Activated CD8-positive, alpha-beta memory T cell treated with anti-CD3 and anti-CD28 coated beads for 36 hours (primary cell): ENCODE measurements at regions not wholly inside any gene's neighbourhood (a gene's known extent, or its start where the extent isn't known, plus 50 kb on each side); places are given as distances from the start of the nearest gene placed in this dataset.
"Not testable (repeated sequence)": the region's sequence is repeated elsewhere in the genome, so short reads cannot be mapped to it uniquely, and the experiment has no call there.

Source experiments
- CTCF ChIA-PET: fragments of 350-600 bp; sonication (Branson Sonifier 250); formaldehyde crosslinking; loops from one replicate; lab custom pipeline; 2021; ENCODE audit warnings: antibody characterized with exemption; lab: Charles Lee
- POLR2A ChIA-PET: fragments of 350-600 bp; sonication (Branson Sonifier 250); formaldehyde crosslinking; loops from one replicate; lab custom pipeline; 2021; ENCODE audit warnings: antibody characterized with exemption; lab: Charles Lee

DNA sequence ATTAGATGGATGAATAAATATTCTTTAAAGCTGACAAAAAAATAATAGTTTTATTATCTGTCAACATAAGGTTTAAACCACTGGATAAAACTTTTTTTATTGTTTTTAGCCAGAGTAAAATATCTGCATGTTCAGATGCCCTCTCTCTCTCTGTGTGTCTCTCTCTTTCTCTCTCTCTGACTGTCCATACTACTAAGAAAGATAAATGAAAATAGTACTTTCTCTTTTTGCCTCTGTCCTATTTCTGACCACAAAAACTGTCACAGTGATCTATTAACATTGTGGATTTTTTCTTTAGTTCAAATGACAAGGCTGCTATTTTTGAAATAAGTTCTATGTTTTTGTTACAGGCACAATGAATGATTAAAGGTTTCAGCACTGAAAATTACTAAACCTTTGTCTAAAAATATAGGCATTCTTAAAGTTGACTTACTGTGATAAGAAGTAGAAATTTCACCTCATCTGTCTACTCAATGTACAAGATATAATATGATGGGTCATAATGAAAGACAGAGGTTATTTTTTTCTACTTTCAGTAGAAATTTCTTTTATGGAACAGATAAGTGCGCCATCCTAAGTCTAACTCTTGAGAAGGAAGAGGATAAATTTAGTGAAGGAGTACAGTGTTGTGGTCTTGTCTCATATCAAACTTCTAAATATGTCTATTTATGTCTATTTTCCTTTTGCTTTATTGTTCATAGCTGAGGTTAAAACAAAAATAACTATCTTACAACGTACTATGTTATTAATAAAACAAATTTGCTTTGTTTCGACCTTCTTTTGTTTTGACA, 341.9 kb upstream of the EYS start:
- POLR2A ChIA-PET: no interaction called here
- CTCF ChIA-PET: no interaction called here

DNA sequence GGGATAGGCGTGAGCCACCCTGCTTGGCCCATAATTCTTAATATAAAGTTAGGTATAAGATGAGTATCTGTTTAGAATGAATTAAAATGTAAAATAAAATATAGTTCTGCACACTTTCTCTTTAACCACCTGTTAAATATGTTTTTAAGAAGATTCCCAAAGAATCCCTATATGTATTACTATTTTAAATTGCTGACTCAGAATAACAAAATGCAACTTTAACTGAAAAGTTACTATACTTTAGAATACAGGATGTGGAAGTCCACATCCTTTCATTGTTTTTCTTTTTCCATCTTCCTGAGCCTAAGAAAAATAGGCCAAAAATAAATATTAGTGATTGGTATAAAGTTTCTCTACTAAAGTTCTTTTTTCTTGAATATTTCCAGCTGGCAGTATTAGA, 325.6 kb upstream of the EYS start:
- CTCF ChIA-PET: no interaction called here
- POLR2A ChIA-PET: no interaction called here

DNA sequence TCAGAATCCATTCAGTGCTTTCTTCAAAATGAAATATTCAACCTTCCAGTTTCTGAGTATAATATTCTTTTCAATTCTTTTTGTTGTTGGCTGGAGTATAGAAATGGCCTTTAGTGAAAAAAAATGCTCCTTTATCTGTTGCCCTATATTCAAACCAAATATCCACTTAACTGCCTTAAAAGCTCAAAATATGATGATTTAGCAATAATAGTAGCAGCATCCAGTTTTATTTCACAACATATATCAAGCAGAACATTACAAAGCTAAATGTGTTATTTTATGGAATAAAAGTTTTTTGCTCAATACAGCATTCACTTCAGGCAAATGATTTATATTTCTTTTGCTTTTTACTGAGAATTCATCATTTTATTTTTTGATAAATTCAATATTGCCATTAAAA, 322.4 kb upstream of the EYS start:
- ChIA-PET POLR2A (no interaction called here), CTCF (no interaction called here)

DNA sequence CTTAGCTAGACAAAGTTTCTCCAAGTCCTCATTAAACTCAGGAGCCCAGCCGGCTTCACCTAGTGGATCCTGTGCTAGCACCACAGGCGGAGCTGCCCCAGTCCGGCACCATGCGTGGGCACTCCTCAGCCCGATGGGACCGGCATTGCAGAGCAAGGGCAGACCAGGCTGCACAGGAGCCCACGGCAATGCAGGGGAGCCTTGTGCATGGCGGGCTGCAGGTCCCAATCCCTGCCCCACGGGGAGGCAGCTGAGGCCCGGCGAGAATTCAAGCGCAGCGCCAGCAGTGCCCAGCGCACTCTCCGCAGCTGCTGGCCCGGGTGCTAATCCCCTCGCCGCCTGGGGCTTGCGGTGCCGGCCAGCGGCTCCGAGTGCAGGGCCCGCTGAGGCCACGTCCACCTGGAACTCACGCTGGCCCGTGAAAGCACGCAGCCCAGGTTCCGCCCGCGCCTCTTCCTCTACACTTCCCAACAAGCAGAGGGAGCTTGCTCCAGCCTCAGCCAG, 292.3 kb upstream of the EYS start:
- ChIA-PET POLR2A (no interaction called here), CTCF (no interaction called here)

- POLR2A ChIA-PET: no interaction called here
- CTCF ChIA-PET: no interaction called here
Measured at GRCh38 chr6:65998544-65998943, 291.5 kb upstream of the EYS start.

- POLR2A ChIA-PET: no interaction called here
- CTCF ChIA-PET: no interaction called here
Measured at GRCh38 chr6:65997539-65997938, 290.5 kb upstream of the EYS start.

DNA sequence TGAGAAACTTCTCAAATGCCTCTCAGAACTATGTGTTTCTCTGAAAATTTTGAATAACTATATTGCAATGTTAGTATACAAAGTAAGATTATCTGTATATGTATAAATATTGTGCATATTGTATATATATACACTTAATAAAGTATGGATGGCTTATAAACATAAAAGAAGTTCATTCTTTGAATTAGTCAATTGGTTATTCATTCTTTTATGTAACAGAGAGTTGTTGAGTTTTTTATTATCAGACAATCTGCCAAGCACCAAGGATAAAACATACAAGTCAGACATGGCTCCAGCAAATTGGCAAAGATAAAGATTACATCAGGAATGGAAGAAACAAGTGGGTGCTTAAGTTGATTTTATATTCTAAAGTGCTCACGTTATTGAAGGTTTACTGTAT, 289.1 kb upstream of the EYS start:
- POLR2A ChIA-PET: no interaction called here
- CTCF ChIA-PET: no interaction called here

GRCh38 chr6:65989676-65990075, 282.6 kb upstream of the EYS start:
- ChIA-PET CTCF (no interaction called here), POLR2A (no interaction called here)

GRCh38 chr6:65988006-65988405, 281.0 kb upstream of the EYS start:
- ChIA-PET CTCF (no interaction called here), POLR2A (no interaction called here)

- ChIA-PET POLR2A (no interaction called here), CTCF (no interaction called here)
Measured at GRCh38 chr6:65984089-65984488, 277.1 kb upstream of the EYS start.

GRCh38 chr6:65979120-65979519, 272.1 kb upstream of the EYS start:
- CTCF ChIA-PET: no interaction called here
- POLR2A ChIA-PET: no interaction called here

DNA sequence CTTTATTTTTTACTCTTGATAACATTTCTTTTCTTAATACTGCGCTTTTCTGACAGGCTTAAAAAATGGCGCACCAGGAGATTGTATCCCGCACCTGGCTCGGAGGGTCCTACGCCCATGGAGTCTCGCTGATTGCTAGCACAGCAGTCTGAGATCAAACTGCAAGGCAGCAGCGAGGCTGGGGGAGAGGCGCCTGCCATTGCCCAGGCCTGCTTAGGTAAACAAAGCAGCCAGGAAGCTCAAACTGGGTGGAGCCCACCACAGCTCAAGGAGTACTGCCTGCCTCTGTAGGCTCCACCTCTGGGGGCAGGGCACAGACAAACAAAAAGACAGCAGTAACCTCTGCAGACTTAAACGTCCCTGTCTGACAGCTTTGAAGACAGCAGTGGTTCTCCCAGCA, 264.2 kb upstream of the EYS start:
- CTCF ChIA-PET, POLR2A ChIA-PET: not testable (repeated sequence)

DNA sequence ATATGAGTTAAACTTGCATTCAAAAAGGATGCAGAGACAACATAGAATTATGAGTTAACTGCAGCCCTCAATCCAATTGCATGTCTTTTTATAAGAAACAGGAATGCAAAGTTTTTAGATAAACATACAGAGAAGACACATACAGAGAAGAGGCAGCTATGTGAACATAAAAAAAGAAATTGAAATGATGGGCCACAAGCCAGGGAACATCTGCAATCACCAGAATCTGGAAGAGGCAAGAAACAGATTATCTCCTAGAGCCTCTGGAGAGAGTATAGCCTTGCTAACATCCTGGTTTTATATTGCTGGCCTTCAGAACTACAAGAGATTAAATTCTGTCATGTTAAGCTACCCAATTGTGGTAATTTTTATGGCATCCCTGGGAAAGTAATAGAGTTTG, 257.2 kb upstream of the EYS start:
- ChIA-PET CTCF (no interaction called here), POLR2A (no interaction called here)

DNA sequence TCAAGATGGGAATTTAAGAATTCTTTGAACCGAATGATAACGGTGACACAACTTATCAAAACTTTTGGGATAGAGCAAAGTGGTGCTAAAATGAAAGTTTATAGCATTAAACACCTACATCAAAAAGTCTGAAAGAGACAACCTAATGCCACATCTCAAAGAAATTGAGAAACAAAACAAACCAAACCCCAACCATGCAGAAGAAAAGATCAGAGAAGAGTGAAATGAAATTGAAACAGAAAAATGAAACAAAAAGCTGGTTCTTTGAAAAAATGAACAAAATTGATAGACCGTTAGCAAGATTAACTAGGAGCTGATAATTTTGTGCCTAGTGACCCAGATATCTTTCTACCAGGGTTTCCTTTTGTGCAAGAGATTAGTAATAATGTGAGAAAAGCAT, 248.0 kb upstream of the EYS start:
- ChIA-PET CTCF (no interaction called here), POLR2A (no interaction called here)

DNA sequence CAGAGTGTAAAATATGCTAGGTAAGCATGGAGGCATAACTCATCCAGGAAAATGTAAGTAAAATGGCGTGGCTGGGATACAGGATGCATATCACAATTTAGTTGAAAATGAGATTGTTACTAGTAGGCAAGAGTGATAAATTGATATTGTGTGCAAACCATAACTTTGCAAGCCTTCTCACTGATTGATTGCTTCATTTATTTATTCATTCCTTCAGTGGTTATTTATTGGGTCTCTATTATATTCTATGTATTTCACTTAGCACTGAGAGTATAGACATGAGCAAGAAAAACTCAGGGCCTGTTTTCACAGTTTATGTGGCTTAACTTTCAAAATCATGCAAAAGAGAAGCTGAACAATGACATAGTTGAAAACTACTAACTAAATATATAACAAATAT, 241.0 kb upstream of the EYS start:
- ChIA-PET CTCF (no interaction called here), POLR2A (no interaction called here)

DNA sequence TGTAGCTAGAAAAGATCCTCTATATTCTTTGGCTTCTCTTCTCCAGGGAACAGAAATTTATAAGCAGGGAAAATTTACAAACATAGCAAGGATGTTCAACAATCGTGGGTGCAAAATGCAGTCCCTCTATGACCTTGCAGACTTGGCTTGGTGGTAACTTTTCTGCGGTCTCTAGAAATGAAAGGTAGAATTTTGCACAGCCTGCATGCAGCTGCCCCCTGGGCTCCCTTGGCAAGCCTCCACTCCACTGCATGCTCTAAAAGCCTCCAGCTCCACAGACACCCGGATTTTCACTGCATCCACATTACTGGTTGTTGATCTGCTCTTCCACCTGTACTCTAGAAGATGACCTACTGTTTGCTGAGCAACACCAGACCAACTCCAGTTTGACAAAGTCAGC, 236.5 kb upstream of the EYS start:
- CTCF ChIA-PET: no interaction called here
- POLR2A ChIA-PET: no interaction called here

- CTCF ChIA-PET: no interaction called here
- POLR2A ChIA-PET: interaction anchor here (0.6 kb wide), 1 partner anchor 71 kb away, joined by 3 read pairs; no protein-coding TSS in a partner anchor
Measured at GRCh38 chr6:65943051-65943450, 236.0 kb upstream of the EYS start.

DNA sequence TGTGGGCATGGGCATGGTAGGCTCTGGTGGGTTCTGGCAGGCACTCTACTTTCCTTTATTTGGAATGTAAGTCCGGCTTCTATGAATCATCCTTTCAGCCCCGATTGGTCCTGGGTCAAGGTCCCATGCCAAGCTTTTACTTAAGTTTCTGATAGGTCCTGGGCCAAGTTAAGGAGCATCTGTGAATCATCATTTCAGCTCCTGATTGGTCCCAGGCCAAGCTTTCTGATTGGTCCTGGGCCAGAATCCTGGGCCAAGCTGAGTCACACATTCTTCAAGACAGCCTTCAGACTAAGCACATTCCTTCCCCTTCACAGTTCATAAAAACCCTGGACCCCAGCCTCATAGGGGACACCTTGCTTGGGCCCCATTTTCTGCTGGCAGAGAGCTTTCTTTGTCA, 231.0 kb upstream of the EYS start:
- ChIA-PET CTCF (no interaction called here), POLR2A (no interaction called here)

DNA sequence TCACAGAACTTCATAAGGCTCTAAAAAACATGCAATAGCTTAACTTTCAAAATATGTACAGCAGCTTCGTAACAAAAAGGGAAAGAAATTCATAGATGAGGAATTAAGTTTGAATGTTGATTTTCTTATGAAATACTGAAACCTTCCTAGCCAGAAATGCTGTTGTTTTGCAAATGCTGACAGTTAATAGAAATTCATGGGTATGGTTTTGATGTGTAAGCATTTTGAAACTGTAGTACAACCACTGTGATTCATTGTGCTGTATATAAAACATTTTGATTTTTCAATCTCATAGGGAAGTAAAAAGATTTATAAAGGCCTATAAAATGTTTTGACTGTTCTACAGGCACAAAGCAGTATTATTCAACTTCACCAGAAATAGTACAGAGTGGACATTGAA, 228.4 kb upstream of the EYS start:
- ChIA-PET POLR2A (no interaction called here), CTCF (no interaction called here)

GRCh38 chr6:65933390-65933789, 226.4 kb upstream of the EYS start:
- ChIA-PET POLR2A (no interaction called here), CTCF (no interaction called here)

DNA sequence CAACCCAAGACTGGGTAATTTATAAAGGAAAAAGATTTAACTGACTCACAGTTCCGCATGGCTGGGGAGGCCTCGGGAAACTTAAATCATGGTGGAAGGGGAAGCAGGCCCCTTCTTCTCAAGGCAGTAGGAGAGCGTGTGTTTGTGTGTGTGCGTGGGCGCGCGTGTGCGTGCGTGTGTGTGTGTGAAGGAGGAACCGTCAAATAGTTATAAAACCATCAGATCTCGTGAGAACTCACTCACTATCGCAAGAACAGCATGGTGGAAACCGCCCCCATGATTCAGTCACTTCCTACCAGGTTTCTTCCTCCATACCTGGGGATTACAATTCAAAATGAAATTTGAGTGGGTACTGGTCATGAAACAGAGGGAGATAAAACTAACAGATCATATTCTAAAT, 220.1 kb upstream of the EYS start:
- ChIA-PET POLR2A (no interaction called here), CTCF (no interaction called here)

DNA sequence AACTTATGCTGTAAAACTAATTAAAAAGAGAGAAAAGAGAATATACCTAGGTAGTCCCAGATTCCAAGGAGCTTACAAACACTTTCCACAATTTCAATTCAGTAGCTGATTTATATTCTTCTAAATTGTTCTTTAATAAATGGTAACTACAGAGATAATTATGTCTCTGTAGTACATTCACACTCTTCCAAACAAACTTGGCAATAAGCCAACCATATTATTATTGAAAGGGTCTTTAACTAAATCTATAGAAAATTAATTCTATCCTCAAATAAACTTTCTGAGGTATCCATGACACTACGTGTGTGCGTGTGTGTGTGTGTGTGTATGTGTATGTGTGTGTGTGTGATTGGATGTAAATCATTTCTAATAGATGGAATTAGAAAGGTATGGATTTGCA, 217.4 kb upstream of the EYS start:
- POLR2A ChIA-PET: no interaction called here

More for the DNA sequence above, 217.4 kb upstream of the EYS start:
- CTCF ChIA-PET: no interaction called here
